HG02852 (cell line): ENCODE measurements at regions not wholly inside any gene's neighbourhood (a gene's known extent, or its start where the extent isn't known, plus 50 kb on each side); places are given as distances from the start of the nearest gene placed in this dataset.

Source experiments
- ATAC-seq: cut with Tn5 transposase; IDR thresholded peaks from one replicate; pipeline ENCODE4 v1.9.1; 2021; ENCODE audit warnings: mild to moderate bottlenecking, moderate library complexity; ENCODE audit not compliant: unreplicated experiment

GRCh38 chr3:143206955-143207337 is 87.4 kb downstream of the CHST2 start:
- peak; percentile 32 for ATAC-seq

GRCh38 chr3:143207338-143207961 is 87.9 kb downstream of the CHST2 start:
- ATAC-seq = peak; percentile 85

GRCh38 chr3:143208976-143209714 is 89.6 kb downstream of the CHST2 start:
- ATAC-seq = no peak

- ATAC-seq = no peak
These were observed 90.1 kb downstream of the CHST2 start for GRCh38 chr3:143209715-143210059.

GRCh38 chr3:143210141-143210540 is 90.6 kb downstream of the CHST2 start:
- ATAC-seq = no peak

DNA sequence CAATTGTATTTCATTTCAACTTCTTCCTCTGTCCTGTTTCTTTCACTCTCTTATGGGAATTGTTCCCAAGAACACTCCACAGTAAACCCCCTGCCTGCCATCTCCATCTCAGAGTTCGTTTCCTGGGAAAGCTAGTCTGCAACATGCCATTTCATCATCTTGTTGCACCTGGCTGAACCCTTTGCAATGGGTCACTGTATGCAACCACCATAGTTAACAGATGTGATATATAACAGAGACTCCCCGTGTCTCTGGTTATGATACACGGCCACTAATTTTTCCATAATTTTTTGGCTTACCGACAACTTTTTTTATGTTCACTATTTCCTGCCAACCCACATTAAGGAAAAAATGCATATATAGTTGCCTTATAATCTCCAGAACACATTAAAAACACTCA is 95.5 kb downstream of the CHST2 start:
- ATAC-seq = no peak
